Fibroblast of skin of left quadriceps (primary cell): ENCODE measurements at regions not wholly inside any gene's neighbourhood (a gene's known extent, or its start where the extent isn't known, plus 50 kb on each side); places are given as distances from the start of the nearest gene placed in this dataset.

Source experiments
- DNase-seq, 2 experiments: peaks; one replicate each; pipeline ENCODE4 v3.0.0-alpha.2; 2013; ENCODE audit warnings: low read depth in 2 of 2

DNA sequence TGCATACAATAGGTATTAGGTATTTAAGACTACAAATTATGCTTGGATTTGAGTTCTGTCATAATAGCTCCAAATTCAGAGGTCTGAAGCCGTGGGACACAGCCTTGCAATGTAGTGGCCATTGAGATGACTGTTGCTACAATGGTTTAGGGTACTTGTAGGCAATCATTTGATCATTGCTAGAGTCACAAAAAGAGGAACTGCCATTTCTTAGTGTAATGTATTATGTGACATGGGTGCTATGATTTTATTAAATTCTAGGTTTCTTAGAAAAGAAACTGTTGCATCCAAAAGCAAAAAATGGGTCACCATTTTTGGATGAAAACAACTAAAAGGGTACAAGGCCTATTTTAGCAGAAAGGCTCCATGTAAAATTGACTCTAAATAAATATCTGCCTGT, 129.9 kb upstream of the ZNF644 start:
- DNase-seq, result no peak

DNA sequence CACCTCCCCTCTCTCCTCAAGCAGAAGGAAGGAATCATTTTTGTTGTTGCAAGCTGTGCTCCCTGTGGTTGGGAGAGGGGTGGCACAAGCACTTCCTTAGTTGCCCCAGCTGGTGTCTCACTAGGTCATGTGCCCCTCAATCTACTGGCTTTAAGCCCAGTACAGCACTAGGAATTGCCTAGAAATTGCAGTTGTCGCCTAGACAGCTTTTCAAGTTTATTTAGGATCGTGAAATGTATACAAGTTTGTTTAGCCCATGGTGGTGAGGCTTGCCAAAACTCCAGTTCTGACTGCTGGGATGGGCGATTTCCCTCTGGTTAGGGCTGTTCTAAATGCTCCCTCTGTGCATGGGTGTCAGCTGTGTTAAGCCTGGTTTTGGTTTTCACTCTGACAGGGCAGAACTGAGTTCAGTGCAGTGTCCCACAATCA, 126.8 kb upstream of the ZNF644 start:
- DNase-seq, result no peak

DNA sequence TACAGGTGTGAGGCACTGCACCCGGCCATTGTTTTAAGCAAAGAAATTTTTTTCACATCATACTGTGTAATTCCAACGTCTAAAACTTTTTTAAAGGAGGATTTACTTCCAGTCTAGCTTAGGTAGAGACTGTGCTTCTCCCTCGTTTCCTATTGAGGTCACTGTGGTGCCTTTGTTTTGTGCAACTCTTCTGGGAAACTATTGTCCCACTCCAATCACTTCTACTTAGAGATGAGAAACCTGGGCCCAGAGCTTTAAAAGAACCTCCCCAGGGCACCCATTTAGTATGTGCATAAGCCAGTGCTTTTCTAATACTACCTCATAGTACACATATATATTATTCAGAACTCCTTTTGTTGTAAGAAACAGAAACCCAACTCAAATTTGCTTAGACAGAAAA, 120.0 kb upstream of the ZNF644 start:
- DNase-seq, result no peak

DNA sequence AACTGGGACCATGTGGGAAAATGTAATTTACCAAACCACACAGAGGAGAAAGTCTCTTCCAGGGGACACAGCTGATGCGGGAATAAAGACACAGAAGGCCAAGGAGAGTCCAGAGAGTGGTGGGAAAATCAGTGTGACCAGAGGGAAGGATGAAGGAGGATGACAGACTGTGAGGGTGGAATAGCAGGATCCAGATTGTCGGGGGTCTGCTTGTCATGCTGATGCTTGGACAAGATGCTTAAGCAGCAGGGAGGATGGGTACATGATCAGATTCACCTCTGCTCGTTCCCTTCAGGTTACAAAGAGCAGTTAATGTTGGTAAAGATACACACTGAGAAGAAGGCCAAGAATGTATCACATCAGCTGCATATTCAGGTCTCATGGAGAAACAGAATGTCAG, 117.1 kb upstream of the ZNF644 start:
- no peak for DNase-seq

DNA sequence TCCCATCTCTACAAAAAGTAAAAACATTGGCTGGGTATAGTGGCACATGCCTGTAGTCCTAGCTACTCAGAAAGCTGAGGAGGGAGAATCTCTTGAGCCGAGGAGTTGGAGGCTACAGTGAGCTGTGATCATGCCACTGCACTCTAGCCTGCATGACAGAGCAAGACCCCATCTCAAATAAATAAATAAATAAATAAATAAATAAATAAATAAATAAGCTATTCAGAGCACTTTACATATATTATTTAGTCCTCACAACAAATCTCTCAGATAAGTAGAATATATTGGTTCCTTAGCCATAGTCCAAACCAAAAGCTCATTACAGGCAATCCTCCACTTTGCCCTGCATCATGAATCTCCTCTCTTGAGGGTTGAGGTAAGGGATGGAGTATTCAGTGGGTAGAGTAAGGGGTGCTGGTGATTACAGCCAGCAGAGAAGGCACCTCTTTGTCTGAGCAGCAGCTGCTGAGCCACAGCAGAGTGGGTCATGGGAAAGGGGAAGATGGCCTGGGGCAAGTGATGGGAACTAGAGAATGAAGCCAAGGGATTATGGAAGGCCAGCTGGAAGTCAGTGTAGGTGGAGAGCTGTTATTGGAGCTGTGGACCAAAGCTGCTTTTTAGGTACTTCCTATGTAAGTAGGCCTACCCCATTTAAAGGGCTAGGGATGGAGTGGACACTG, 115.5 kb upstream of the ZNF644 start:
- no peak for DNase-seq

DNA sequence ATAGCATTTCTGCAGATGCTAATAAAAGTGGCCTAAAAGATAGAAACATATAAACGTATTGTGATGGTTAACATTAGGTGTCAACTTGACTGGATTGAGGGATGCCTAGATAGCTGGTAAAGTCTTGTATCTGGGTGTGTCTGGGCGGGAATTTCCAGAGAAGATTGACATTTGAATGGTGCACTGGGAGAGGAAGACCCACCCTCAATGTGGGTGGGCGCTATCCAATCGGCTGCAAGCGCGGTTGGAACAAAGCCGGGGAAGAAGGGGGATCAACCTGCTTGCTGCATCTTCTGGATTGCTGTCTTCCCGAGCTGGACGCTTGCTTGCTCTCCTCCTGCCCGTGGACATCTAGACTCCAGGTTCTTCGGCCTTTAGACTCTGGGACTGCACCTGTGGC, 114.0 kb upstream of the ZNF644 start:
- DNase-seq, result no peak

DNA sequence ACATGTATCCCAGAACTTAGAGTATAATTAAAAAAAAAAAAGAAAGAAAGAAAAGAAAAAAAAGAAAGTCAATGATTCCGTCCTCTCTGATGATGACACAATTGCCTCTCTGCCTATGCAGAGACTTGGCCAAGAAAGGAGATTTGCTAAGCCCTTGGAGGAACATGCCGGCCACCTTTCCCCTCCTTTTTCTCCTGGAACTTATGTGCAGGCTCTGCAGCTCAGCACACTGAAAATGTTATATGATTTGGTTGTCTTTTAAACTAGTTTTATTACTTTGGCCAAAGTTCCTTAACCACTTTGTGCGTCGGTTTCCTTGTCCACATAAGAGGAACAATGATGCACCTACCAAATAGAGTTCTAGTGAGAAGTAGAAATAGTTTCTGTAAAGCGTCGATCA, 111.4 kb upstream of the ZNF644 start:
- no peak for DNase-seq

DNA sequence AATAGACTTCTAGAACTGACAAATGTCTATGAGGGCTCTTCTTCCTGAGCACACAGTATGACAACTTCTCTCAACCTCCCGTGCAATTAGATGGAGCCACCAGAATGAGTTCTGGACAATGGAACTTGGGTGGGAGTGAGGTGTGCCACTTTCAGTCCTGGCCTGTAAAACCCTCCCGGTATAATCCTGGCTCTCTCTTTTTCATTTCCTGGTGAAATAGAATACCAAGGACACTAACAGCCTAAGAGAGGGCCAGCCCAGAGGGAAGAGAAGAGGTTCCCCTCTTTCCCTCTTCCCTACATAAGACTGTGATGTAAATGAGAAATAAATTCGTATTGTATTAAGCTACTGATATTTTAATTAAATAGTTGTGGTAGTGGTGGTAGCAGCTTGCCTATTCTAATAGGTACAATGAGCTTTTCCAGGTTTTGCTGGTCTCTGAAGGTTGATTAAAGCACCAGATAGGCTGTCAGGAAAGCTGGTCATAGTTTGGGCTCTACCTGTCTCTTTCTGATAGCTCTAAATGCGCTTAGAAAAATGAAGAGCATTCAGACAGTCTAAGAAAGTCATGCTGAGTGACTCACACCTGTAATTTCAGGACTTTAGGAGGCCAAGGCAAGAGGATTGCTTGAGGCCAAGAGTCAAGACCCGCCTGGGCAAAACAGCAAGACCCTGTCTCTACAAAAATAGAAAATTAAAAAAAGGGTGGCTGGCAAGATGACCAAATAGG, 108.6 kb upstream of the ZNF644 start:
- no peak for DNase-seq

DNA sequence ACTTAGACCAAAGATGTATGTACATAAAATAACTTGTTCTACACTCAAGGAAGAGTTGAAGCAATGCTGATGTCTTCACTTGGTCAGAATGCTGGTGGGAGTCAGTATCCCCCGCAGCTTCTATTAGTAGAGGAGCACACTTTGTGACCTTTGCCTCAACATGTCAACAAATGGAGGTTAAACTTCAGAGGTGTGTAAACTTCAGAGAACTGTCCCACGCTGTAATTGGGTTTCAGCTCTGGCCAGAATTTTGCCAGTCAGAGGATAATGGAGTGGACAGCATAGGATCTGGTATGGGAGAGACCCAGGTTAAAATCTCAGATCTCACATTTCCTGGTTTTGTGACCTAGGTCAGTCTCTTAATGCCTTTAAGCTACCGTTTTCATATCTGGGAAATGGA, 107.6 kb upstream of the ZNF644 start:
- no peak for DNase-seq

DNA sequence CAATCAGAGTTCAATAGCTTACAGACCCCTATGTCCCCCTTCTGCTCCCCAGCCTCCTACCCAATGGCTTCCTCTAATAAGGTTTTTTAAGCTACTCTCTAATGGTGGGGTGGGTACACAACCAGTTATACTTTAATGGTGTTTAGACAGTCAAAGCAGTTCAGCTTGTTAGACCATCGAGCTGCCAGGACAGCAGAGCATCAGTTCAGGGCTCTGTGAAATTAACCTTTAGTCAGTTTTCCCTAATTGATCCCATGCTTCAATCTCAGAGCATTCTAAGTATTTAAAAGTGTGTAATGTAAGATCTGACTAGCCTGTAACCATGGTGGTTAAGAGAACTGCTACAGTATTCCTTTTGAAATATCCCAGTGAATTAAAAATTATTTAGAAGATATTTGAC, 107.2 kb upstream of the ZNF644 start:
- DNase-seq, result no peak

DNA sequence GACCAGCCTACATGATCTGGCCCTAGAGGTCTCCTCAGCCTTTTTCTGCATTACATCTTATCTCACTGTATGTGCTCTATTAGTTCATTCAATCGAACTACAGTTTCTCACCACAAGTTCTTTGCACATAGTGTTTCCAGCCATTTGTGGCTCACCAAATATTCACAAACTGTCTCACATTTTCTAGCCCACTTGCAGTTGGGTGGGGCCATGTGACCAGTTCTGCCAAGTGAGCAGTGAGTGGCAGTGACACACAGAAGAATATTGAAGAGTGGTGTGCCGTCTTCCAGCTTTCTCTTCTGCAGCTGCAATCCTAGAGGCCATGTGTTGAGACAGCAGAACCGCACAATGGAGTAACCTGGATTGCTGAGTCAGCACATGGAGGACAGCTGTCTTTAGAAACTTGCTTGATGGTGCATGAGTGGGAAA, 103.2 kb upstream of the ZNF644 start:
- DNase-seq, result no peak

DNA sequence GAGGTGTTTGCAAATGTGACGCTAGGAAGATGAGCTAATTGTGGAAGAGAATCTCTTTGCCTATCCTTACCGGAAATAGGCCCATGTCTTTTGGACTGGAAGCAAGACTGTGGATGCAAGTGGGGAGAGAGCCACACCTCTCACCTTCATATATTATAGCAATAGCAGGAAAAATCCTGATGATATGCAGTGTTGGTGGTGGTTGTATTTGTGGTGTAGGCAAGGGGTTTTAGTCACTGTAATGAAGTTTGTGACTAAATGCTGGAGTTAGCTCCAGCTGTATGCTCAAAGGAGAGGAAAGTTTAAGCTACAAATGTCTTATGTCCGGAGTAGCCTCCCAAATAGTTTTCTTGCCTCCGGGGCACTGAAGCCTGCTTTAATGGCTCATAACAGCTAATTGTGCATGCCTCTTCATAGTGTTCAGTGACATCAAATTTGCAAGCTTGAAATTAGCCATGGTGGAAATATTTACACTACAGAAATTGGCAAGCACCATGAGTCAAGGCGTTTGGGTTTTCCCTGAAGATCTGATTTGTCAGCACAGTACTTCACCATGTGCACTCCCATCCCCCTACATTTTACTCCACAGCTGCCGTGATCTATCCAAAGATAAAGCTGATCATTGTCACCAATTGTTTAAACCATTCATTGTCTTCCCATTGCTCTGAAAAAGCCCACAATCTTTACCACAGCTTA, 102.6 kb upstream of the ZNF644 start:
- no peak for DNase-seq

DNA sequence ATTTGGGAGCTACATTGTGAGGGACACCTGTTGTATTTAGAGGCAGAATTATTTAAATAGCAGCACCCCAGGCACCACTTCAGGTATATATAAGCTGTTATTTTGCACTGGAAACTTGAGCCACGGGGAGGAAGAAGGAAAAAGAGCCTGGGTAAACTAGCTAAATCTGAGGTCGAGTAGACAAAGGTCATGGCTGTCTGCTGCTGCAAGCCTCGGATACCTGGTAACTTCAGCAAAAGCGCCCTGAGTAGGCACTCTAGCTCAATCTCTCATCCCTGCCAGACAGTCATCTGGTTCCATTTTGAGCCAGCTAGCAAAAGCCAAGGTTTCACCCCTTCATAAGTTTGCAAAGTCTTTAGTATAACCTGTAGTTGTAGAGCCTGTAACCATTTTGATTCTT, 101.9 kb upstream of the ZNF644 start:
- DNase-seq, result no peak

DNA sequence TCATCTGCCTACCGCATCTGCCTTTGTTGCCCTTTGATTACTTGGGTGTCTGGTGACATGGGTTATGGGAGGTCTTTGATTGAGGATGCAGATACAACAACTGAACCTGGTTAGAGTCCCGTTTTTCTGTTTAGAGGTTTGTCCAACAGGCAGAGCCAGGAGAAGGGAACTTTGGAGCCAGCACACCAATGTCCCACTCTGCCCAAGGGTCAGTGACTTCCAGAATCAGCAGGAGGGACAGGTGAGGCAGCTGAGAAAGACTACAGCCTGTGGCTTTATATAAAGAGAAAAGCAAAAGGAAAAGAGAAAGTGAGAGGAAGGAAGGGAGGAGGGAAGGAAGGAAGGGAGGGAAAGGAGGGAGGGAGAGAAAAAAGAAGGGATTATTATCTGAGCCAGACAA, 101.5 kb upstream of the ZNF644 start:
- no peak for DNase-seq

DNA sequence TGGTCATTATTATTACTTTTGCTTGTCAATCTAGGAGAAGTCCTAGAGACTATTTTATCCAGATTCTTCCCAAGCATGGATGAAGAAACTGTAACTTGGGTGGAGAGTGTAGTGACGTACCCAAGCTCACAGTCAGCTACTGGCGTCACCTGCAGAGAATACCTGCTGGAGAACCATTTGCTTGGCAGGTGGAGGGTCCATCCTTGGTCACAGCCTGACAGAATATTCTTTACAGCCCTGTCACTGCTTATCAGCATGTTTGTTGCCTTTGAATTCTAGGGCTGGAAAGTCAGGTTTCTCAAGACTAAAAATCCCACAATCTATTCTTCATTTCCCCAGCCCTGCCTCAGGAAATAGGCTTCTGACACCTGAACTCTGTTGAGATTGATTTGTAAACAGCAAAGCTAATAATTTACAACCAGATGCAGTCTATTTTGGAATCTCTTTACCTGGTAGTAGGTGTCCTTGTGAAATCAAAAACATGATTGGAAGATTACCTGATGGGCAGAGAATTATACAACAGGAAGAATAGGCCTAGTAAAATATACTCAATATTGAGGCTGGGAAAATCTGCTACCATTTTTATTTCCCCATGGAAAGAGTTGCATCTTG, 100.4 kb upstream of the ZNF644 start:
- DNase-seq, result no peak

DNA sequence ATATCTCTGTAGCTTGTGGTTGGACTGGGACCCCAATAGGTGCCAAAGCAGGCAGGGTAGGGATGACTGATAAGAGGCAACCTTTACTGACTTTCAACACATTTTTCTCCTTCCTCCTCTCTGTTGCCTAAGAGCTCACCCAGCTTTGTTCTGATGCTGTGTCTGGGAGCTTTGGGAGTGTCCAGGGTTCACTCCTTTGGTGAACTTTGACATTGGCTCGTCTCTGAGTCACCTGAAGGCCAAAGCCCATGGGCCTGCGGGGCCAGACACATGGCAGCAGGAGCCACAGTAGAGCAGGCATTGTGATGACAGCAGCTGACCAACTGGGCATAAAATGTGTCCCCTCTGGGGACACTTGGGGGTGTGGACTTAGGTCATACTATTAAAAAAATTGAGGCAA, 99.5 kb upstream of the ZNF644 start:
- no peak for DNase-seq

DNA sequence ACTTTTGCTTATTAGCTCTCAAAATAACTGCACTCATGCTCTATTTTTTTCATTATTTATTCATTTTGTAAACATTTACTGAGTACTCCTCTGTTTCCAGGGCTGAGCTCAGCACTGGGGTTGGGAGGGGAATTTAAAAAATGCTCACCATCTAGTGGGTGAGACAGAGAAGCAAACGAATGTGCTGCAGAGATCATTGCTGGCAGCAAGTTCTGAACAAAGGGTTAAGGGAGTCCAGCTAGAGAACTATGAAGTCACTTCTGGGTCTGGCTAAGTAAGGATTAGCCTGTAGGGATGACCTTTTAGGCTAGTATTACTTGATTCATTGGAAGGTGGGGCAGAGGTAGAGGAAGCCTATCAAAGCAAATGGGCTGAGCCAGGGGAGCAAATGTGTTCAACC, 99.1 kb upstream of the ZNF644 start:
- no peak for DNase-seq

DNA sequence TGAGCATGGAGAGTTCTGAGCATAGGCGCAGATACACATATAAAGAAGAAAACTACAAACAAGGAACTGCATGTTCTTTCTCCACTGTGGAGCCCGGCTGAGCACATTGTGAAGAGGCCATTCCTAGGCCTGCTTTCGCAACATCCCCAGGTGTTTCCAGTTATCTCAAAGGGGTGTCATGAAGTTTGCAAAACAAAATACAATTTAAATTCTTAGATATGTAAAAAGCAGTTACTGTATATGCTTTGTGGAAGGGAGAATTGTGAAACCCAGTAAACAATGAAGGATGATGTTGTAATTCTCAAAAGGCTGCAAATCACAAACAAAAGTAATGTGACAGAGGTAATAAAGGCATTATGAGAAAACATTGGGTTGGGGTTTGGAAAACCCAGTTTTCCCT, 98.6 kb upstream of the ZNF644 start:
- DNase-seq, result peak; percentile 12 to 21

DNA sequence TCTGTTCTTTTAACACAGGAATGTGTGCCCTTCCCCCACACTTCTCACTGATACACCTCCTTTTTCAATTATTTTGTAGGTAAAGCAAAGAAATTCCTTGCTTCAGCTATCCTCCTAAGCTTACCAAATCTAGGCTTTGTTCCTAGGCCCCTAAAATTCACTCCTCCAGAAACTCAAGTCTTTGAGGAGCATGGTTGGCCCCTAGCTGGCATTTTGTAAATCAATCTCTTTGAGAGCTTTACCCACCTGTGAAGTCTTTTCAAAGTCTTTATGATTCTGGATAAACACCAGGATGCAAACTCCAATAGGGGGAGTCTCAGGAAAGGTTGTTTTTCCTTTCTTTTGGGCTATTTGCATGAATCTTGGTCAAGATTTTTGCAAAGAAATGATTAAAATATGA, 82.9 kb upstream of the ZNF644 start:
- no peak for DNase-seq

DNA sequence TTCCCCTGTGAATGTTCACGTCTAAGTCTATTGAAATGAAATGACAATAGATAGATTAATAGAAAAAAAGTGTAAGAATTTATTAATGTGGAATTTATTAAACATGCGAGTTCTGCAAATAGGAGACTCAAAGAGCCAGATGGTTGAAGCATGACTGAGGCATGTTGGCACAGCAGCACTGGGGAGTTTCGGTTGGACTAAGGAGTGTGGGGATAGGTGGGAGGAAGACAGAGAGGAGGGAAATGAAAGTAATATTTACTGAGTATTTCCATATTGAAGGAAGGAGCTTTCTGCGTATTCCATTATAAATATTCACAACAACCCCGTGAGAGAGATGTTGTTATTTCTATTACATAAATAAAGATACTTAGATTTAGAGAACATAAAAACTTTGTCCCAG, 79.5 kb upstream of the ZNF644 start:
- DNase-seq, result no peak

DNA sequence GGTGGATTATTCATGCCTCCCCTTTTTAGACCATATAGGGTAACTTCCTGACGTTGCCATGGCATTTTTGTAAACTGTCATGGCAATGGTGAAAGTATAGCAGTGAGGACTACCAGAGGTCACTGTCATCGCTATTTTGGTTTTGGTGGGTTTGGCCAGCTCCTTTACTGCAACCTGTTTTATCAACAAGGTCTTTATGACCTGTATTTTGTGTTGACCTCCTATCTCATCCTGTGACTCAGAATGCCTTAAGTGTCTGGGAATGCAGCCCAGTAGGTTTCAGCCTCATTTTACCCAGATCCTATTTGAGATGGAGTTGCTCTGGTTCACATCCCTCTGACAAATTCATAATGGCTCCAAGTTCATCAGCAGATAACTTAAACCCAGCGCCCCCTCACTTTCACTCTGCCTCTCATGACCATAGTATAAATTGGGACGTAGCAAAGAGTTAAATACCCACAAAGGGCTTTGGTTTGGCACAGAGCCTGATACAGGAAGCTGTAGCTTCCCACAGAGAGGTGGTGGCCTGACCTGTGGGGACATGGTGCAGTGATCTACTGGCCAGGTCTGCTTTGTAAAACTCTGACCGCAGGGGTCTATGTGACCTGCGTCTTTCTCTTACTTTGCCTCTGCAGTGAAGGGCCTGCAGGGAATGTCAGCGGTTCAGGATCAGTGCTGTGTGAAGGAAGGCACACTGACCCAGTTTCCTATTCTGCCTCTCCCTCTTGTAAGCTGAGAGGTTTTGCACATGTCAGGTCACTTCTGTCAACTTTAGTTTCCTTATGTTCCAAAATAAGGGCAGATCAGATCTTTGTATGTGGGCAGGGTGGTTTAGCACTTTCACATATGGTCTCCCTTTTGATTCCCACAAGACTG, 78.1 kb upstream of the ZNF644 start:
- no peak for DNase-seq
